Endodermal cell (in vitro differentiated cells): ENCODE measurements at regions not wholly inside any gene's neighbourhood (a gene's known extent, or its start where the extent isn't known, plus 50 kb on each side); places are given as distances from the start of the nearest gene placed in this dataset.

Experiments
- DNase-seq: peaks from one replicate; pipeline ENCODE4 v3.0.0-alpha.2; 2017
- H3K27ac ChIP-seq: 2 replicates; pipeline ENCODE4 v1.5.1; 2013; ENCODE audit warnings: mild to moderate bottlenecking, low read depth, low read length, moderate library complexity
- H3K27me3 ChIP-seq: 2 replicates; pipeline ENCODE4 v1.6.1; 2013; ENCODE audit warnings: mild to moderate bottlenecking, low read length, moderate library complexity; ENCODE audit not compliant: insufficient read depth, control insufficient read depth, poor library complexity, severe bottlenecking
- H3K36me3 ChIP-seq: 2 replicates; pipeline ENCODE4 v1.7.0; 2013; ENCODE audit warnings: mild to moderate bottlenecking, low read length, moderate library complexity; ENCODE audit not compliant: control insufficient read depth, insufficient read depth
- H3K4me1 ChIP-seq: one replicate; pipeline ENCODE4 v1.7.0; 2013; ENCODE audit warnings: low read length; ENCODE audit not compliant: control insufficient read depth, insufficient read depth
- H3K4me3 ChIP-seq: 2 replicates; pipeline ENCODE4 v1.5.1; 2013; ENCODE audit warnings: mild to moderate bottlenecking, low read length, moderate library complexity
- H3K9ac ChIP-seq: 2 replicates; pipeline ENCODE4 v1.6.1; 2013; ENCODE audit warnings: mild to moderate bottlenecking, low read length, moderate library complexity; ENCODE audit not compliant: poor library complexity, severe bottlenecking; ENCODE audit errors: extremely low read depth
- H3K9me3 ChIP-seq: 2 replicates; pipeline ENCODE4 v1.6.1; 2013; ENCODE audit warnings: mild to moderate bottlenecking, low read length, moderate library complexity; ENCODE audit not compliant: control insufficient read depth
- H3K27ac Mint-ChIP-seq: 2 replicates; pipeline ENCODE4 v1.8.0; 2020; ENCODE audit warnings: mixed read lengths
- H3K27me3 Mint-ChIP-seq: 2 replicates; pipeline ENCODE4 v1.8.0; 2021; ENCODE audit warnings: mild to moderate bottlenecking, mixed read lengths; ENCODE audit not compliant: insufficient read depth
- H3K36me3 Mint-ChIP-seq: 2 replicates; pipeline ENCODE4 v1.8.0; 2020; ENCODE audit warnings: low read depth, mixed read lengths
- H3K4me1 Mint-ChIP-seq: 2 replicates; pipeline ENCODE4 v1.8.0; 2020; ENCODE audit warnings: mixed read lengths
- H3K4me3 Mint-ChIP-seq: 2 replicates; pipeline ENCODE4 v1.8.0; 2020; ENCODE audit warnings: mild to moderate bottlenecking, moderate library complexity, mixed read lengths
- H3K9me3 Mint-ChIP-seq: 2 replicates; pipeline ENCODE4 v1.8.0; 2020; ENCODE audit warnings: mild to moderate bottlenecking, mixed read lengths
- WGBS, 2 experiments: methylation state at CpG; one replicate each; pipeline versions ENCODE4 v1.1.5 to v1.1.7; 2013; ENCODE audit warnings: missing lambda C conversion rate in 2 of 2, mixed read lengths in 1 of 2; ENCODE audit not compliant: insufficient coverage in 1 of 2, insufficient read length in 1 of 2; 5-methylcytosine and 5-hydroxymethylcytosine counted together
- TF ChIP-seq, protein P1 (sequence below): fragments of 200-600 bp; sonication (generic); conservative IDR thresholded peaks from 2 replicates; pipeline ENCODE4 v1.5.0; 2021; ENCODE audit warnings: antibody characterized with exemption, mild to moderate bottlenecking

DNA sequence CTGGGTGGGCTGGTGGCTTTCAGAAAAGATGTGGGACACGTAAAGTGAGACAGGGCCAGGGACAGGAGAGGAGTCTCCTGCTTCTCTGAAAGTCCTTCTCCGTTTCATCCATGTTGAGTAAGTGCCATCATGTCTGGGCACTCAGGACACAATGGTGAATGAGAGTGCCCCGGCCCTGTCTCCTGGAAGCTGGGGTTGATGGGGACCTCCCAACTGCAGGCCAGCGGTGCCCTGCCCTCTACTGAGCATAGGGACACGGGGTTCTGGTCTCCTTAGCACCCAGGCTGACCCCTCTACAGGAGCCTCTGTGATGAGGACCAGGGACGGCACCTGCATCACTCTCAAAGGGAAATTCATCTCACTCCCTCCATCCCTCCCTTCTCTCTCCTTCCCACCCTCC lies 772.3 kb downstream of the BRD1 start:
- no peaks in the 10 kb centered on the region for H3K4me1 ChIP-seq
- H3K27ac Mint-ChIP-seq, result no peak overlapping the region
- TF ChIP-seq, protein P1, sequence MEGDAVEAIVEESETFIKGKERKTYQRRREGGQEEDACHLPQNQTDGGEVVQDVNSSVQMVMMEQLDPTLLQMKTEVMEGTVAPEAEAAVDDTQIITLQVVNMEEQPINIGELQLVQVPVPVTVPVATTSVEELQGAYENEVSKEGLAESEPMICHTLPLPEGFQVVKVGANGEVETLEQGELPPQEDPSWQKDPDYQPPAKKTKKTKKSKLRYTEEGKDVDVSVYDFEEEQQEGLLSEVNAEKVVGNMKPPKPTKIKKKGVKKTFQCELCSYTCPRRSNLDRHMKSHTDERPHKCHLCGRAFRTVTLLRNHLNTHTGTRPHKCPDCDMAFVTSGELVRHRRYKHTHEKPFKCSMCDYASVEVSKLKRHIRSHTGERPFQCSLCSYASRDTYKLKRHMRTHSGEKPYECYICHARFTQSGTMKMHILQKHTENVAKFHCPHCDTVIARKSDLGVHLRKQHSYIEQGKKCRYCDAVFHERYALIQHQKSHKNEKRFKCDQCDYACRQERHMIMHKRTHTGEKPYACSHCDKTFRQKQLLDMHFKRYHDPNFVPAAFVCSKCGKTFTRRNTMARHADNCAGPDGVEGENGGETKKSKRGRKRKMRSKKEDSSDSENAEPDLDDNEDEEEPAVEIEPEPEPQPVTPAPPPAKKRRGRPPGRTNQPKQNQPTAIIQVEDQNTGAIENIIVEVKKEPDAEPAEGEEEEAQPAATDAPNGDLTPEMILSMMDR, result no peak
- no peak overlapping the region for H3K4me3 Mint-ChIP-seq
- peaks cover 3% of the 10 kb centered on the region for H3K27me3 Mint-ChIP-seq
- H3K9ac ChIP-seq, result no peak overlapping the region
- H3K9me3 ChIP-seq, result no peaks in the 10 kb centered on the region
- no peaks in the 10 kb centered on the region for H3K27me3 ChIP-seq
- H3K9me3 Mint-ChIP-seq, result no peaks in the 10 kb centered on the region
- H3K4me1 Mint-ChIP-seq, result peaks cover 4% of the 10 kb centered on the region
- H3K36me3 Mint-ChIP-seq, result no peaks in the 10 kb centered on the region
- no peak overlapping the region for H3K27ac ChIP-seq
- H3K36me3 ChIP-seq, result no peaks in the 10 kb centered on the region
- no peak overlapping the region for H3K4me3 ChIP-seq
- WGBS, 2 experiments, result 89 to 91% methylated on average over 4 to 6 of the region's 6 CpGs
- no peak for DNase-seq

DNA sequence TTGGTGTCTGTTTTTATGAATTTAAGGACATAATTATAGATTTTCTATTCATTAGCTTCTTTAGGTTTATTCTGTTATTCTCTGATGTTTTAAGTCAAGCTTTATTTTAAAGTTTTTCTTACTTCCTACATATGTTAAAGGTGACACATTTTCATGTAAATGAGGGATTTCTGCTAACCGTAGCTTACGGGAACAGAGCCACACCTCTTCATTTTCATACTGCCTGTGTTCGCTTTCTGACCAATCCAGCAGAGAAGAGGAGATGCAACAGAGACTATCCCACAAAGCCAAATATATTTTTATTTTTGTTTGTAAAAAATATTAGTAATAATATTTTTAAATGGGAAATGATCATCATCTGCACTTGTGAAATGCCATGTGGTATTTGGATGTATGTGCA lies 774.1 kb downstream of the BRD1 start:
- H3K4me1 ChIP-seq, result no peaks in the 10 kb centered on the region
- H3K4me3 ChIP-seq, result no peak overlapping the region
- DNase-seq, result no peak
- 95% methylated on average over 2 of the region's 3 CpGs; no CpG with 5 or more reads in 1 of the 2 experiments for whole genome bisulfite sequencing, 2 experiments
- H3K36me3 ChIP-seq, result no peaks in the 10 kb centered on the region
- Mint-ChIP-seq H3K9me3 (no peaks in the 10 kb centered on the region), H3K4me1 (peaks cover 4% of the 10 kb centered on the region), H3K27ac (no peak overlapping the region), H3K4me3 (no peak overlapping the region), H3K36me3 (no peaks in the 10 kb centered on the region), H3K27me3 (no peaks in the 10 kb centered on the region)
- H3K27me3 ChIP-seq, result no peaks in the 10 kb centered on the region
- no peak overlapping the region for H3K9ac ChIP-seq
- H3K9me3 ChIP-seq, result no peaks in the 10 kb centered on the region
- TF ChIP-seq, protein P1, result no peak
- no peak overlapping the region for H3K27ac ChIP-seq

DNA sequence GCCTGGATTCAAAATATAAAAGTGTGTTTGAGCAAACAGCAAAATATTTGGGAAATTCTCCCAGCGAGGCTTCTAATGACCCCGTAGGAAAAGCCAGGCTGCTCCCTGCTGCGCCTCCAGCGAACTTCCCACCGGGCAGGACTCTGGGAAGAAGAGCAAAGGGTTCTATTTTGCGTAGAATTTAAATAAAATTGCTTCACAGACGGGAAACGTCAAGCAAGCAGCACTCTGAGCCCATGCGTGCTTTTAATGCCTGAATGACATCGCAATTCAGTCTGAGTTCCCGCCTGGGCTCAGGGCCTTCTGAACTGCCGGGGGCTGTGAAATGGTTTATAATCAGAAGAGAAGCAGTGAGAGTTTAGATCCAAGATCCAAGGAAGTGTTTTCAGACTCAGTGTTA lies 775.1 kb downstream of the BRD1 start:
- no peaks in the 10 kb centered on the region for H3K27me3 Mint-ChIP-seq
- Histone ChIP-seq H3K27ac (no peak overlapping the region), H3K4me3 (no peak overlapping the region), H3K9ac (no peak overlapping the region), H3K9me3 (no peaks in the 10 kb centered on the region), H3K4me1 (no peaks in the 10 kb centered on the region), H3K27me3 (no peaks in the 10 kb centered on the region), H3K36me3 (no peaks in the 10 kb centered on the region)
- DNase-seq, result peak; percentile 61
- H3K27ac Mint-ChIP-seq, result peak overlapping the region; percentile 83
- peak overlapping the region; percentile 68 for H3K4me3 Mint-ChIP-seq
- no peaks in the 10 kb centered on the region for H3K9me3 Mint-ChIP-seq
- TF ChIP-seq, protein P1, result no peak
- no peaks in the 10 kb centered on the region for H3K36me3 Mint-ChIP-seq
- WGBS, 2 experiments, result 90 to 91% methylated on average over 12 of the region's 12 CpGs
- H3K4me1 Mint-ChIP-seq, result peaks cover 4% of the 10 kb centered on the region
